Anterior cingulate cortex (tissue), 58 donors: ENCODE measurements at regions not wholly inside any gene's neighbourhood (a gene's known extent, or its start where the extent isn't known, plus 50 kb on each side); places are given as distances from the start of the nearest gene placed in this dataset.
A peak's percentile ranks its signal among the peaks of the same experiment; 100 is the strongest.
"Not testable (repeated sequence)": the region's sequence is repeated elsewhere in the genome, so short reads cannot be mapped to it uniquely, and the experiment has no call there.

Experiments
- DNase-seq, 58 donors: peaks; one replicate each; lab custom pipeline; 2025; lab: John Stamatoyannopoulos, UW

DNA sequence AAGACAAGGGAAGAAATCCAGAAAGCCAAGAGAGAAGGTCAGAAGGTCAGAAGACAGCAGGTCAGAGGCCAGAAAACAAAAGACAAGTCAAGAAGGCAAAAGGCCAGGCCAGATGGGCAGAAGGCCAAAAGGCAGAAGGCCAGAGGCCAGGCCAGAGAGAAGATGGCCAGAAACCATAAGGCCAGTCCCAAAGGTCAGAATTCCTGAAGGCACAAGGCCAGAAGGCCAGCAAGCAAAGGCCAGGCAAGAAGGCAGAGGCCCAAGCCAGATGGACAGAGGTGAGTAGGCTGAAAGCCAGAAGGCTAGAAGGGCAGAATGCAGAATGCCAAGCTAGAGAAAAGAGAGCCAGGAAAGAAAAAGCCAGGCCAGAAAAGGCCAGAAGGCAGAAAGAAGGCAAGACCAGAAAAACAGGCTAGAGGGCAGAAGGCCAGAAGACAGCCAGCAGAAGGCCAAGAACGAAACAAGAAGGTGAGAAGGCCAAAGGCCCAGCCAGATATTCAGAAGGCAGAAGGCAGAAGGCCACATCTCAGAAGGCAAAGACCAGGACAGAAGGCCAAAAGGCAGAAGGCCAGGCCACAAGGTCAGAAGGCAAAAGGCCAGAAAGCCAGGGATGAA, 186.3 kb downstream of the TUBA3C start:
- DNase-seq, result no peak

DNA sequence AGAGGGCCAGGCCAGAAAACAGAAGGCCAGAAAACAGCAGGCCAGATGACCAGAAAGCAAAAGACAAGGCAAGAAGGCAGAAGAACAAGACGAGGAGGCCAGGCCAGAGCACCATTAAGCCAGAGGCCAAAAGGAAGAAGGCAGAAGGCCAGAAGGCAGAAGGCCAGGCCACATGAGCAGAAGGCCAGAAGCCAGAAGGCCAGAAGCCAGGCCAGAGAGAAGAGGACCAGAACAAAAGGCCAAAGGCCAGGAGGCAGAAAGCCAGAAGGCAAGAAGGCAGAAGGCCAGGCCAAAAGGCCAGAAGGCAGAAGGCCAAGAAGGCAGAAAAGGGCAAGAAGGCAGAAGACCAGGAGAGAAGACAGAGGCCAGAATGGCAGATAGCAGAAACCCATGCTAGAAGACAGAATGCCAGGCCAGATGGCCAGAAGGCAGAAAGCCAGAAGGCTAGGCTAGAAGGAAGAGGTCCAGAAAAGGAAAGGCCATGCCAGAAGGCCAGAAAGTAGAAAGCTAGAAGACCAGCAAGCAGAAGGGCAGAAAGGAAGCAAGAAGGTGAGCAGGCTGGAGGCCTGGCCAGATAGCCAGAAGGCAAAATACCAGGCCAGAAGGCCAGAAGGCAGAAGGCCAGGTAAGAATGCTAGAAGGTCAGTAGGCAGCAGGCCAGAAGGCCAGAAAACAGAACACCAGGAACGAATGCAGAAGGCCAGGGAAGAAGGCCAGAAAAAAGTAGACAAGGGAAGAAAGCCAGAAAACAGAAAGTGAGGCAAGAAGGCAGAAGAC, 187.6 kb downstream of the TUBA3C start:
- no peak for DNase-seq

DNA sequence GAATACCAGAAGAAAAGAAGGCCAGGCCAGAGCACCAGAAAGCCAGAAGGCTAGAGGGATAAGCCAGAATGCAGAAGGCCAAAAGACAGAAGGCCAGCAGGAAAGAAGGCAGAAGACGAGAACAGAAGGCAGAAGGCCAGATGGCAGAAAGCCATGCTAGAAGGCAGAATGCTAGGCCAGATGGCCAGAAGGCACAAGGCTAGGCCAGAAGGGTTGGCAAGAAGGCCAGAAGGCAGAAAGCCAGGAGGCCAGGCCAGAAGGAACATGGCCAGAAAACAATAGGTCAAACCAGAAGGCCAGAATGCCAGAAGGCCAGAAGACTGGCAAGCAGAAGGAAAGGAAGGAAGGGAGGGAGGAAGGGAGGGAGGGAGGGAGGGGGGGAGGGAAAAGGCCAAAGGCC, 188.8 kb downstream of the TUBA3C start:
- no peak for DNase-seq

DNA sequence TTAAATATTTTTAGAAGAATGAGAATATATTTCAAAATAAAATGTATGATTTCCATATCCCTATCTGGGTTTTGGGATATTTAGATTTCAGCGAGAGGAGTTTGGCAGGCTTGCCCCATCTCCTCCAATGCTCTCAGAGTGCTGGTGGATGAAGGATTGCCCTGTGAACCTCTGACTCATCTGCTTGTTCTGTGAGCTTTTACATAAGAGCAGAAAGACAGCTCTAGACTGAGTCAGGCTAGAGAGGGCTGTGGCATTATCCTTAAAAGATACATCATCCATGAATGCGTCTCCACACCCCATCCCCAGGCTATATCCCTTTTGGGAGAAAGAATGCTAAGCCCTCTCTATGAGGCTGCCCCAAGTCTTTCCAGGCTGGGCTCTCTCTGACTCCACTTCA, 190.6 kb downstream of the TUBA3C start:
- no peak for DNase-seq

DNA sequence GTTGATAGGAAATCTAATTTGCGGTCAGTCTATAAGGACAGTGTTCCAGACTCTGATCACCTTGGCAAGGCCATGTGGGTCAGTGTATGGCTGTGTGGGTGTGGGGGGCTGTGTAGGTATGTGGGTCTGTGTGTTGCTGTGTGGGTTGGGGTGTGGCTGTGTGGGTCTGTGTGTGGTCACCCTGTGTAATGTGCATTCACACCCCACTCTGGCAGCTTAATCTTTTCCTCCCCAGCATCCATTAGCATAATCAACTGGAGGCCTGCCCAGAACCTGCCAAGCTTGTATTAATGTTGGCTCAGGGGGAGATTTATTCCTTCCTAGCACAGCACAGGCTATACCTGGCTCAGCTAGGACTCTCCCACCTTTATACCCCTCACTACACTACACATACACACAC, 203.2 kb downstream of the TUBA3C start:
- peak in 1 of 58 donors; percentile 7 for DNase-seq

DNA sequence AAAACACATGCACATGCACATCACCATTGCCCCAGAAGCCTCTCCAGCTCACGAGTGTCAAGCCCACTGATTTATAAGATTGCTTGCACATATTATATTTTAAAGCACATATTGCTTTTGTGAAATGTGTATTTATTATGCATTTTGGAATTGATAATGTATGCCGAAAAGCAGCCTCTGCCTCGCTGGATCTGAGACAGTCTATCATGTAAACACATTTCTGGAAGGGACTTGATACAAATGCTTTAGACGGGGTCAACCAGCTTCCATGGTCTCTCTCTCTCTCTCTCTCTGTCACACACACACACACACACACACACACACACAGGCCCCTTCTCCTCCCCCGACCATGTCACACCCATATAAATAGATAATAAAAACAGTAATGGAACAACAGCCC, 203.8 kb downstream of the TUBA3C start:
- no peak for DNase-seq

DNA sequence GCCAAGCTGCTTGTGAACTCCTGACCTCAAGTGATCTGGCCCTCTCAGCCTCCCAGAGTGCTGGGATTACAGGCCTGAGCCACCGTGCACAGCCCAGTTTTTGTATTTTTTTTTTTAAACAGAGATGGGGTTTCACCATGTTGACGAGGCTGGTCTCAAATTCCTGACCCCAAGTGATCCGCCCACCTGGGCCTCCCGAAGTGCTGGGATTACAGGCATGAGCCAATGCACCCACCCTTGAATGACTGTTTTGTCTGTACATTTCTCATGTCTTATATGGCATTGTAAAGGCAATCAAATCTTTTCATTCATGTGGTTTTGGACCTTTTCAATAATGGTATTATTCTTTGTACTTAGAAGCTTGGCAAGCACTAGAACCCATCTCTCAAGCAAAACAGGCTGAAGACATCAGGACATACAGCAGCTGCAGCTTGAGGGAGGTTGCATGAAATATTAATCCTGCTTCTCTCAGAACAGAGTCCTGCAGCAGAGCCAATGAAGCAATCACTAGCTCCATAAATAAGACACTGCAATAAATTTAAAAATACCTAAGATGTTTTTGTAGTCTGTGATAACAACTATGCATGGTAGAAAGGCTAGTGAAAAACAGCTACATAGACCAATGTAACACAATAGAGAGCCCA, 209.9 kb downstream of the TUBA3C start:
- no peak for DNase-seq

DNA sequence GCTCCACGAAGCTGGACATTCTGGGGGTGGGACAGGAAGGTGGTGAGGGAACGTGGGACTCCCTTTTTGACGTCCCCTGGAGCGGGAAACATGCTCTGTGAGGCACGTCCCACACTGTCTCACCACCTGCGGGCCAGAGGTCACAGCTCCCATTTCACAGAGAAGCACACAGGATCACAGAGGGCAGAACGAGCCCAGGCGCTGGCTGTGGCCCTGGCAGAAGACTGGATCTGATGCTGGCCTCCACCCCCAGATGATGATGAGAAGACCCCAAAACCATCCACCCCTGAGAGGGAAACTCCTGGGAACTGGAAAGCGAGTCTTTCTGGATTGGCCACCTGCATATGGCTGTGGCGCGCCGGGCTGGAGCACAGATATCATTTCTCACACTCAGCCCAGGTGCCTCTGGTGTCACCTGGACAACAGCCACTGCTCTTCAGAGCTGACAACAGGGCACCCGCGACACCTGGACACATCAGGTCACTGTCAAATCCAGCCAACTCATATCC, 216.2 kb downstream of the TUBA3C start:
- no peak for DNase-seq

DNA sequence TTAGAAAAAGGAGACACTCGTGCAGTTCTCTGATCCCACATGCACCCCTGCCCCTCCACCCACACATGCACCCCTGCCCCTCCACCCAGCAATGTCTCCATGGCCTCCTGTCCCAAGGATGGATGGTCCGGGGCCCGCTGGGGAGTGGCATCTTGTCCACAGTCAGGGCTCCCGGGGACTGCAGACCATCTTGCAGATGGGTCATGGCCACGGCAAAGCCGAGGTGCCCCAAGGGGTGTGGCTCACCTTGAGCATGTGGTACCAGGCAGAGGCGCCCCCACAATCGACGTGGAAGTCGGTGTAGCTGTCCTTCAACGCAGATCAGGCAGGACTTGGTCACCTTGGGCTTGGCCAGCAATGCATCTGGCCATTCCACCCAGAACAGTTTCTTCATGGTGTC, 216.7 kb downstream of the TUBA3C start:
- DNase-seq, result no peak

DNA sequence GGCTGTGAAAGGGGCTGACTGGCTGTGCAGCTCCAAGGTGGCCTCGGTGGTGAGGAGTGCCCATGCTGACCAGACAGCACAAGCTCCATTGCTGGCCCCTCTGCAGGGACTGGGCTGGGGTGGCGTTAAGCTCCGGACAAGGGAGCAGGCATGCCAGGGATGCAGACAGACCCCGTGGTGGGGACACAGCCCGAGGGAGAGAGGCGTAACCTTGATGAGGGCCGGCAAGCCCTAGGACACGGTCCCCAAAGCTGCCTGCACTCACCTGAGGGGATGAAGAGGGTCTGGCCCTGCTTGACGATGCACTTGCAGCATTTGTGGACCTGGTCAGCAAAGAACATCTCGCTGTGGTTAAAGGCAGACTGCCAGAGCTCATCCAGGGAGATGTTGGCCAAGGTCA, 217.9 kb downstream of the TUBA3C start:
- not testable (repeated sequence) for DNase-seq

DNA sequence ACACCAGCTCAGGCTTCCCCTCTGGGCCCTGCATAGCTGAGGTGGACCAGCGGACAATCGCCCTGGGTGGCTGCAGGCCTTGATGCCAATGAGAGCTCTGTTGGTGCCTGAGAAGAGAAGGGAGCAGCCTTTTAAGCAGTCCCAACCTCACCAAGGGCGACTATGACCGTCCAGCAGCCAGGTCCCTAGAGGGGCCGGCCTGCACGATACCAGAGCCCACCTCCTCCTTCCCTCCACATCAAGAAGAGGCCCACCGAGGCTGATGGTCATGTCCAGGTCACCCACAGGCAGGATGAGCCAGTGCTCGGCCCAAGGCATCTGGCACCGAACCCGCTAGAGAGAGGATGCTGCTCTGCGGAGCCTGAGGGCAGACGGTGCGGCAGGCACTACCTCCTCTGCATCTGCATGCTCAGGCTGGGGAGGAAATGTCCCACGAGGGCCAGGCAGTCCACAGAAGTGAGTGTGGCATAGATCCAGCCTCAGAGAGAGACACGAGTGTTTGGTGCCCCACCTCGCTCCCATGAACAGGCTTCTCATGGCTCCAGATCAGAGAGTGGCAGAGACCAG, 219.4 kb downstream of the TUBA3C start:
- no peak for DNase-seq

DNA sequence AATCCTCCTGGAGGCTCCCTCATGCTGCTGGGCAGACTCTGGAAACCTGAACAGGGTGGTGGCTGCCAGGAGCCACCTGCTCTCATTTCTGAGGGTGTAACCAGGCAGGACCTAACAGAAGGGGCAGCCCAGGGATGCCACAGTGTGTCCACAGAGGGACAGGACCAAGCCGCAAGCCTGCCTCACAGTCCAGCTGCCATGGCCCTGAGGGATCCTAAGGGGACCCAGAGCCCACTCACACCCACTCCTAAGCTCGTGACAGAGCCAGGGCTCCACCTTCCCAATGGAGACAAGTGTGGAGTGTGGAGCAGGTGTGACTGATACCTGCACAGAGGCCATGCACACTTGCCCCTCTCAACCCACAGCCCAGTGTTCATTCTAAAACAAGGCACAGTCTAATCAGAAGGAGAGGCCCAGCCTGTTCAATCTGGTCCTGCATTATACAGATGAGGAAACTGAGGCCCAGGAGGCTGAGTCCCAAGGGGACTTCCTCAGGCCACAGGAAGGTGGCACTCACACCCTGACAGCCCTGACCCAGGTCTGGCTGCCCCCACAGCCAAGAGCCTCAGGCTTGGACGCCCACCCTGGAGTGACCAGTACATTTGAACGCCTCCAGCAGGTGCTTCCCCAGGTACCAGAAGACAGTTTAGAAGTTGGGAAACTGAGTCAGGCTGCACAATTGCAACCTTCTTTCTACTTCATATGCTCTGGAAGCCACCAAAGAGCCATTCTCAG, 220.1 kb downstream of the TUBA3C start:
- no peak for DNase-seq

DNA sequence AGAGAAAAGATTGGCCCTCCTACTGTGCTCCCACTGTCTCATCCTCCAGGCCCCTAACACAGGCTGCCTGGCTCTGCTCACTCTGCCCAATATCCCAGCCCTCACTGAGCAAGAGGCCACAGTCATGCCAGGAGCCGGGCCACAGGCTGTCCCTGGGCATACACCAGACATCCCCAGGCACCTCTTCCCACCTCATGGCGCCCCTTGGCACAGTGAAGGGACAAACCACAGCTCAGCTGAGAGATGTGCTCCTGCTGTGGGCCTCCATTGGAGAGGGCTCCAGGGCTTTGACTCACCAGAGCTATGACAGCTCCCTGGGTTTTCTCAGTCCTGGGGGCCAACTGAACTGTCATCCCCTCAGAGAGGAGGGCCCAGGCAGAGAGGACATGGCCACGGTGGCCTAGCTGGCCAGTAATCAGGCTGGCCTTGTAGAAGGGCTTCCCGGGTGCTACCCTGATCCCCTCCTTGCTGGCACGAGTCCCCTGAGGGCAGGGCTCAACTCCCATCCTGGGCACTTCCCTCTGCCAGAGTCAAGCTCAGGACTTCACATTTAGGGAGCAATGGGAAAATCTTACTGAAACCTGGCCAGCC, 220.9 kb downstream of the TUBA3C start:
- DNase-seq, result no peak

DNA sequence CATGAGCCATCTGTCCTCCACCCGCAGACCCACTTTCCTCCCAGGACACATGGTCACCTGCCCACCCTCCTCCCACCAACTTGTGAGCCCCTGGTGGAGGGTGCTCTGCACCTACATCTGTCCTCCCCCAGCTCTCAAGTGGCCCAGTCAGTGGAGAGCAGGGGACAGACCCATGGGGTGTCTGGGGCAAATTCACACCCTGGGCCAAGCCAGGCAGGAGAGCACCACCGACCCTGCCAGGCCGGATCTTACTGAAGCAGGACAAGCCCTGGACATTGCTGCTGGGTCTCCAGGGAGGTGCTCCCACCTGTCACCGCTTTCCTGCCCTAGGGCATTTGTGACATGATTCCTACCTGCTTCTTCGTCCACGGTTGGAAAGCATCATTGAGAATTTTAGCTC, 221.6 kb downstream of the TUBA3C start:
- no peak for DNase-seq

DNA sequence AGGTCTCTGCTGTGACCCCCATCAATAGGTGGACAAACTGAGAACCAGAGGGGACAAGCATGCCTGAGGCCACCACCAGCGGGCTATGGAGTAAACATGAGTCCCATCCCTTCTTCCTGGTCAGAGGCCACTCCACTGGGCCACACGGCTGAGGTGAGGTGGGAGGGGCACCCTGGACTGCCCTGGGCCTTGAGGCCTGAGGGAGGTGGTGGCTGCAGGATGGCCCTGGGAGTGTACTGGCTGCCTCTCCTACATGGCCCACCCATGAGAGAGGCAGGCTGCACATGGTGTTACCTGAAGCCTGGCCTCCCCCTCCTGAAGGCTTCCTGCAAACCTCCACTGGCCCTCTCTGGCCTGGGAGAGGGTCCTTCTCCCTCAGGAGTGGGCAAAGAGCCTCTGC, 222.4 kb downstream of the TUBA3C start:
- DNase-seq, result no peak

DNA sequence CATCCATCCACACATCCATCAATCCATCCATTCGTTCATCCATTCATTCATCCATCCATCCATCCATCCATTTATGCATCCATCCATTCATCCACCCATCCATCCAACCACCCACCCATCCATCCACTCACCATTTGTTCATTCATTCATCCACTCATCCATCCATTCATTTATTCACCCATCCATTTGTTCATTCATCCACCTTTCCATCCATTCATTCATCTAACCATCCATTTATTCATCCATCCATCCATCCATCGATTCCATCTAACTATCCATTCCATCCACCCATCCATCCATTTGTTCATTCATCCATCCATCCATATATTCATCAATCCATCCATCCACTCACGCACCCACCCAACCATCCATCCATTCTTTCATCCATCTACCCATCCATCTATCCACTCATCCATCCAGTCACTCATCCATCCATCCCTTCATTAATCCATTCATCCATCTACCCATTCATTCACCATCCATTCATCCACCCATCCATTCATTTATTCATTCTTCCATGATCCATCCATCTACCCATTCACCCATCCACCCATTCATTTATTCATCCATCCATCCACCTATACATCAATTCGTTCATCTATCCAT, 225.0 kb downstream of the TUBA3C start:
- DNase-seq, result no peak

DNA sequence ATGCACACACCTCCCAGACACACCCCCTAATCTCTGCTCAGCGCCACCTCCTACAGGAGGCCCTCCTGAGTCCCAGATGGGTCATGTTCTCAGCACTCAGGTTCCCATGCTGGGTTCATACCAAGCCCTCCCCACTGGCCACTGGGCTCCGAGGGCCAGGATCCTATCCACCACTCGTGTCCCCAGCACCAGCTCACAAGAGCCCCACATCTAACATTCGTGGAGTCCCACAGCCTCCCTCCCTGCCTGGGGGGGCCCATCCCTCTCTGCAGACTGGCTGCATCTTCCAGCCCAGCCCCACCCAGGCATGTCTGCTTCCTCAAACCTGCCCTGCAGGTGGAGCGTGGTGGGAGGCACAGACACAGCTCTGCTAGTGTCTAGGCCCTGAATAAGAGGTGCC, 227.4 kb downstream of the TUBA3C start:
- DNase-seq, result no peak

DNA sequence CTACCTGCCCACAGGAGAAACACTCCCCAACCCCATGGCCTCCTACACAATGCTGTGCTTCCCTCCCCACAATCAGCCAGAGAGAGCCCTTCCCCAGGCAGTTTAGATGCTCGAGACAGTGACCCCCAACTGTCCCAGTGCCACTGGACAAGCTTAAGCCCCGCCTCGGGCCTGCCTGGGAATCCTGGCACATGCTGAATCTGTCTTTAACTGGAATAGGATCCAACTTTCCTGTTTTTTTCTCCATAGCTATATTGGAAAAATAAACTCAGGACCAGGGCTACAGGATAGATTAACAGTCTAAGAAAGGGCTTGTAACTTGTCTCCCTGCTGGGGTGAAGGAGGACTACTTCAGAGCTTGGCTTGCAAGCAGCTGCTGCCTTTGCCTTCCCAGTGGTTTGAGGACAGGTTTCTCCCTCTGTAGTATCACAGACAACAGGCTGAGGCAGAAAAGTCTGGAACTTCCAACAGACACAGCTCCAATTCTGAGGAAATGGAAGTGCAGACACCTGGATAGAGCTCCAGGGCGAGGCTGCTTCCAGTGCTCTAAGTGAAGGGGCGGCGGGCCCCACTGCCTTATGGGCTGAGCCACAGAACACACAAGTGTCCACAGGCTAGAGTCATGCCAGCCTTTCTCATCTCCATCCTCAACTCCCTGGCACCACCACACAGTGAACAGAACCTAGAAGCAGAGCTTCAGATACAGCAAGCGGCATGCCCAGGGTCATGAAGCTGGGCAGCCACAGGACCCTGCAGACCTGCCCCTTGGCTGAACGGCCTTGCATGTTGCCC, 228.3 kb downstream of the TUBA3C start:
- no peak for DNase-seq
